DMS 273 treated with DMSO at 0.1 percent for 48 hours (cell line): ENCODE measurements at regions not wholly inside any gene's neighbourhood (a gene's known extent, or its start where the extent isn't known, plus 50 kb on each side); places are given as distances from the start of the nearest gene placed in this dataset.

Experiments used
- DNase-seq: peaks from one replicate; lab custom pipeline; 2025; lab: John Stamatoyannopoulos, UW

DNA sequence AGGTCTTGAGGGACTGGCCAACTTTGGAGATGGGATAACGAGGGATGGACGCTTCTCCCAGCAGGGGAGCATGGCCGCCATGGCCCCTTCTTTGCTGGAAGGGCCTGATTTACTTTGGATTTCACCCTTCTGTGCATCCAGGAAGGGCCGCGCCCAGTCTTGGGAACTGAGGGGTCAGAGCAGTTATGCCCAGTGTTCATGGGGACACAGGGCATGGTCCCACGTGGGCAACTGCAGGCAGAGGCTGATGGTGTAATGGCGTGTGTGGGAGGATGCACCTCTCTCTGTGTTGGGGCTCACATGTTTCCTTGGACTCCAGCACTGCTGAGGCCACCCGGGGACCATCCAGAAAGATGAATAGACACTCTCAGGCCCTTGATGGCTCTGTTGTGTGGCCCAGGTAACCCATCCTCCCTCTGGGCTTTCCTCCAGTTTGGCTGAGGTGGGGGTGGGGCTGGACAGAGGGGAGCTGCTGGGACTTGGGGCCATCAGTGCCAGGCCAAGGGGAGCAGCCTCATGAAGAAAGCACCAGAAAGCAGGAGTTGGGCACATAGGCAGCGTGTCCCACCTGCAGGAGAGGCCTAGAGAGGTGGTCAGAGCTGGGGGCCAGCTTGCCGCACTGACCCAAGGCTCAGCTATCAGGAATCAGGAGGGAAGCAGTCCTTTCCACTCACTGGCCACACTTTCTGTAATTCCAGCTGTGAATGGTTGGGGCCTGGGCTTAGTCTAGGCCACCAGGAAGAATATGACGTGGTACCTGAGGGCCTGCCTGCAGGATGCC is 1033.9 kb downstream of the TBC1D22A start:
- no peak for DNase-seq

DNA sequence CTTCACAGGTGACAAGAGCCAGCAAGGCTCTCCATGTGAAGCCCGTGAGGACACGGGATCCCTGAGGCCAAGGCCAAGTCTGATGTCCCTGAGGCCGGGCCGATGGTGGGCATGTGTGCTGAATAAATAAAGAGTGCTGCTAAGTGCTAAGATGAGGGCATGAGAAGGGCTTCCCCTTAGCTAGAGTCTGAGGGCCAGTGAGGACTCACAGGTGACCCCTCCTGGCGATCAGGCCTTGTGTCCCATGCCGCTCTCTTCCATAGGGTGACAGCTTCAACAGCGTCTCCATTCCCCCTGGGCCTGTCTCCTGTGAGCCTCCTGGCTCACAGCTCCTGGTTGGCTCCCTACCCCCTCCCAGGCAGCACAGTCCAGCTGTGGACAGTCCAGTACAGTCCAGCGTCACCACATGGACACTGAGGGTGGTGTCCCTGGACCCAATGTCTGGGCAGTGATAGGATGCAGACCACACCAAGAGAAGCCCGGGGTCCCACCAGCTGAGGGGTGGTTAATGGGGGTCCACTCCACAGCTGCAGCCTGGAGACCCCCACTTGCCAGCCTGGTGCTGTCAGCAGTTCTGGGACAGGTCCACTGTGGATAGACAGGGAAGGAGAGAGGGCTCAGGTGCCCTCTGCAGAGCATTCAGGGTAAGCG is 1033.2 kb downstream of the TBC1D22A start:
- no peak for DNase-seq

DNA sequence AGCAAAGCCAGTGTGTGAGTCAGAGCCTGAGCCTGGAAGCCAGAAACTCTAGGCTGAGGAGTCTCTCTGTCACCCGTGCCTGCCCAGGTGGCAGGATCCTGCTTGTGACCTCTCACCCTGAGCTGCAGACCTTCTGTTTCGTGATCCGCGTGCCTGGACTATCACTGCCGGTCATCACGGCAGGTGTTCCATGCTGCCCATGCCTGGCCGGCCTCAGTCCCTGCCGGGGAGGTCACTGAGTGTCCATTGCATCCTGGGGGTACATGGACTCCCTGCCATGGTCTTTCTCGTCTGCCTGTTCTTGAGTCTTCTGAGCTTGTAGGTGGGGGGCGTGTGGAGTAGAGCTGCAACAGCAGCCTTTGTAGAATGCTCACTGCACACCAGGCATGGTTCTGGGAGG is 1032.4 kb downstream of the TBC1D22A start:
- no peak for DNase-seq

DNA sequence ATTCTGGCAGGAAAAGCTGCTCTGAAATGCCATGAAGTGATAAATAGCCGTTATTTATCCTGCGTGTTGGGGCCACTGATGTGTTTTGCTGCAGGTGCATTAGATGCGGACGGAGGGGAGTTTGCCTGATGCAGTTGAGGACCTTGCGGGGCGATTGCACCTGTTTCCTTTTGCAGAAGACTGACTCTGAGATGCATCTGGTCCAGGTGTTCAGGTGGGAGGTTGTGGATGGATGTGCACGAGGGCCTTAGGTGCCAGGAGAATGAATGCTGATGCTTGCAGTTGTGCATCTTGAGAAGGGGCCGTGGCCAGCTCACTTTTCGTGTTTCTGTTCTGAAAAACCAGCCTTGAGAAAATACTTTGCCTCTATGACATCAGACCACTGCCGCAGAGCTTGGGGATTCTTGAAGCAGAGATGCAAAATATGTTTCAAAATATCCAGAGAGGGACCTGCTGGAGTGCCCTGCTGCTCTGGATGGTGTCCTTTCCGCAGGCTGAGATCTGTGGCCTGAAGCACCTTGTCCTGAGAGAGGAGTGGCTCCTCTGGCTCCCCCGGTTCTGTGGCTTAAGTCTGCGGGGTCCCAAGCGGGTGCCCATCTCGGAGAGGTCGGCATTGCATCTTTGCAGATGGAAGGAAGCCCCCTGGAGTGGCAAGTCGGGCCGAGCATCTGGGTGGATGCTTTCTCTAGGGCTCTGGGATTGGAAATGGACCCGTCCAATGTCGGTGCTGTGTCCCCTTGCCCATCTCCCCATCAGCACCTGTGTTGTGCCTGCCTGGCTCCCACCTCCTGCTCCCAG is 1031.1 kb downstream of the TBC1D22A start:
- no peak for DNase-seq

- no peak for DNase-seq
These were observed 1026.7 kb downstream of the TBC1D22A start for GRCh38 chr22:47789171-47789570.

- no peak for DNase-seq
These were observed 1026.0 kb downstream of the TBC1D22A start for GRCh38 chr22:47788461-47788860.

GRCh38 chr22:47787501-47788227 is 1025.2 kb downstream of the TBC1D22A start:
- DNase-seq, result no peak

DNA sequence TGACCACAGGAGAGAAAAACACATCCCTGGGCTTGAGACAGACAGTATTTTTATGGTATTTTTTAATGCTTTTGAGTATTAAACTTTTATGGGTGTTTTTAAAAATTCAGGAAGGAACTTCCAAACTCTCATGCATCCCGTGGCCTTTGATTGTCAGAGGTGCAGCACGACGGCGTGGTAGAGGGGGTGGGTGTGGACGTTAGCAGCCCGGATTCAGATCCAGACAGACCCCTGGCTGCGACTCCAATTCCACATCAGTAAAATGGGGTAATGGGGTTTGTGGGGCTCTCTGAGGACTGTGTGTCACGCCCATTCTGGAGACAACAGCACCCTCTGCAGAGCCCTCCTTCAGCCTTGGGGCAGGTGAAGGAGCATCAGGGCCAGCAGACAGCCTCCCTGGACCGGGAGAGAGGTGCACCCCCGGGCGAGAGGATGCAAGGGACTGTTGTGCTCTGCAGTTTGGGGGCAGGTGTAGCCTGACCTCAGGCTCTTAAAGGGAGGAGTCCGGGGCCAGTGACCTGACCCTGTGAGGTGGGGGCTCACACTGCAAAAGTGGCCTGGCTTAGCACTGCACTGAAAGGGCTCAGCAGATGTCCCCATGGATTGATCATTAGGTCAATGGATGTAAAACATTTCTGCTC is 1024.3 kb downstream of the TBC1D22A start:
- no peak for DNase-seq

DNA sequence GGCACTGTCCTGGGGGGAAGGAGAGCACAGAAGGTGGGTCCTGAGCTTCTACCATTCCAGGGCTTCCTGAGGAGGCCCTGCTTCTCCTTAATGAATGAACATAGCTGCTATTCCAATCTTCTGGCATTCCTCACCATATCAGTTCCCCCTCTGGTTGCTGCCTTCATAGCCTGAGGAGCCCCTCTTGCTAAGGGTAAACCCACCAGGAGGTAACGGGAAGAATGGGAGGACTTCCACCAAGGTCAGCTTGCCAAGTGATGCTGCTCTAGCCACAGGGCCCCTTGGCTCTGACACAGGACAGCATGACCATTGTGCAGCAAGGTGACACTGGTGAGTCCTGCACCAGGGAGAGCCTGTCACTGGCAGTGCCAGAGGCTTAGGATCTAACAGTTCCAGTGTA is 1022.5 kb downstream of the TBC1D22A start:
- no peak for DNase-seq

GRCh38 chr22:47784367-47784983 is 1022.0 kb downstream of the TBC1D22A start:
- DNase-seq, result no peak

DNA sequence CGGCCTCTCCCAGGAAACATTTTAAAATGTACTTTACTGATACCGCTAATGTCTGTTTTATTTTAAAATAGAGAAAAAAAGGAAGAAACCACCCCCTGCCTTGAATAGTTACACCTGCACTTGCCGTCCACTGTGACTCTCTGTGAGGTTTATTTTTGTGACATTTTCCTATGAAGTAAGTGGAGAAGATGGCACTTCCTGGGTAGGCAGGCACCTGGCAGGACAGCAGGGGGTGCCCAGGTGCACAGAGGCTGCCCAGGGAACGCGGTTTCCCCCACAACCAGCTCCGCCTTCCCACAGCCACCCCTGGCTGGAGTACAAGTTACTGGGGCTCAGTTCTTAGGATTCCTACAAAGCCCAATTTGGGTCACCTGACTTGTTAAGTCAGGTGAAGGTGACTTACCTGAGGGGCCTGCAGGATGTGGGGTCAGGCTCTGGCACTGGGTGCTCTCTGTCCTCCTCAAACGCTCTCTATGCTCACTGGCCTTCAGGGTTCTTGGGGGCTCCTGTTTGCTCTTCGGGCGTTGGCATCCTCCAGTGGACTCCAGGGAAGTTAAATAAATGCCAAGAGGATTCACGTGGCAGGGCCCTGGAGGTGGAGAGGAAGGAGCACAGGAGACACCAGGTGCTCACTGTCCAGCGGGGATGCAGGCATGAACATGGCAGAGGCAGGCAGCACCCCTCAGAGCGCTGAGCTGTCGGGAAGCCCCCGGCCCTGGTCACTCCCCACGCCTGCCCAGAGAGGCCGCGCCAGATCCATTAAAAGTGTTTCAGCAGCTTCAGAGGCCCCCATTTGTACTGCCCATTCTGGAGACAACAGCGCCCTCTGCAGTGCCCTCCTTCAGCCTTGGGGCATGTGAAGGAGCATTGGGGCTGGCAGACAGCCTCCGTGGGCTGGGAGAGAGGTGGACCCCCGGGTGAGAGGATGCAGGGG is 1021.2 kb downstream of the TBC1D22A start:
- DNase-seq, result no peak

DNA sequence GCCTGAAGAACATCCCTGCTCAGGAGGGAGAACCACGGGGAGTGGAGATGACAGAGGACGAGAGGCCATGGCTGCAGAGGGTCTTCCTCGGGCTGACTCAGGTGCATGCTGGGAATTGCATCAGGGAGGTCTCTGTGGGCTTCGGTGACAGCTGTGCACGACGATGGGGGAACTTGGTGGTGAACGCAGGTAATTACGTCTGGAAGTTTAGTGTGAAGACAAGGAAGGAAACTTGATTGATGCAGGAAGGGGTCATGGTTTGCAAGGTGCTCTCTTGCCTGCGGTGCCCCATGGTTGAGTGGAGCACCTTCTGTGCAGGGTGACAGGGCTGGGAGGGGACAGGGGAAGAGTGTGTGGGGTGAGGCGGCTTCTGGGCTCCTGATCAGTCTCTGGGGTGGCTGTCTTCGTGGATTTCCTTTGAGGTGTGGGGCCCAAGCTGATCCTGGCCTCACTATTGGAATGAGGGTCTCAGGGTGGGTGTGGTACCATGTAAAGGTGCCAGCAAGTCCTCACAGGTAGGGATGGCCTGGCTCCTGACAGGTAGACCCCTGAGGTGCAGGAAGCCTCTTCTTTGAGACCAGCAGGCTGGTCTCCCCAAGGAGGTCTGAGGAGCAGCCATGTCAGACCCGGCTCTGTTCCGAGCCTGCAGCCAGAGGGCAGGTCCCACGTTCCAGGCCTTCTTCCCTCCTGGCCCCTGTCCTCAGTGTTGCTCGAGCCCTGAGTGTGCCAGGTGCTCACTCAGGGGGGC is 1020.1 kb downstream of the TBC1D22A start:
- no peak for DNase-seq

DNA sequence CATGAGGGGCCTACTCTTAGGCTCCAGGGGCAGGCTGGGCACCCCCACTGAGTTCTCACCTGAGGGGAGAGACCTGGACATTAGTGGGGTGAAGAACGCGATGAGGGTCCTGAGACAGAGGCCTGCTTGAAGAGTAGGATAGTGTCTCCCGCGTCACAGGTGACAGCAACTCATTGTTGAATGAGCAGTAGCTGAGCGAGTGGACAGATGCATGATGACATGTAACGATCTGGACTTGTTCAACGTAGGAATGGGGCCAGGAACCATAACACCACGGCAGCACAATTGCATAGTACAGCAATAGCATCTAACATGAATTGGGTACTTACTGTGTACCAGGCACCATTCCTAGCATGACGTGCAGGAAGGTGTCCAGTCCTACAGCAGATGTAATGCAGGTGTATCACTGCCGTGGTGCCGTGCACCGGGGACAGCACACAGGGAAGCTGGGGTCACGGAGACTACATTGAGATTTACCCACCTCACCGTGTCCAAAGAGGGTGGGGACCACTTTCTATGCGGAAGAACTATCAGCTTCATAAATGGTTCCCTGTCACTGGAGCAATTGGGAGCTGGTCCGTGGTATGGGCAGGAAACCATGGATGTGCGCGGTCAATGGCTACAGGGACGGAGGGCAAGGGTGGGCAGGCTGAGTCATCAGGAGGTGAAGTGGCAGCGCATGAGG is 1019.1 kb downstream of the TBC1D22A start:
- DNase-seq, result no peak

- no peak for DNase-seq
These were observed 1018.6 kb downstream of the TBC1D22A start for GRCh38 chr22:47781024-47781423.

DNA sequence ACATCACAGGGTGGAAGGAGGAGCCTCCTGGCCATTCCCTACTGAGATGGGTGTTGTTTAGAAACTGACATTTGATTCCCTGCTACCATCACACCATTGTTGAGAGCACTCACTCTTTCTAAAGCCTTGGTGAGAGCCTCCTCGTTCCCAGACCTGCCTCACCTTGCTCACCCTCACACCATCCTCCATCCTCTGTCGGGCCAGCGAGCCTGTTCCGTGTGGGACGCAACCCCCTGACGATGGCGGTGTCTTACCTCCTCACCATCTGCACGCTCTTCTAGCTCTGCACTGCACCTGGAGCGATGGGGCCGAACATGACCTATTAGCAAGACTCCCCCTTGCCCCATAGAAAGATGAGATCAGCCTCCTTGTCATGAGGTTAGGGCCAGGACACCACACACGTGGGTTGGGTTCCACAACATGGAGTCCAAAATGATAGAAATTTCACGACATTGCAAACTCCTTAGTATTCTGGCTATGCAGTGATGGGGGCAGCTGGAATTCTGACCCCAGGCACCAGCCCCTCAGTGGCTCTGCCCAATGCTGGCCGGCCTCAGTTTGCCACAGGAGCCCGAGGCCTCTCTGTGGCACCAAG is 1017.9 kb downstream of the TBC1D22A start:
- no peak for DNase-seq

GRCh38 chr22:47779474-47779873 is 1017.0 kb downstream of the TBC1D22A start:
- no peak for DNase-seq

- no peak for DNase-seq
These were observed 1015.8 kb downstream of the TBC1D22A start for GRCh38 chr22:47778160-47778658.

- DNase-seq, result no peak
These were observed 1015.0 kb downstream of the TBC1D22A start for GRCh38 chr22:47777426-47777825.
